BJ (cell line): ENCODE measurements at regions not wholly inside any gene's neighbourhood (a gene's known extent, or its start where the extent isn't known, plus 50 kb on each side); places are given as distances from the start of the nearest gene placed in this dataset.

ENCODE experiments used
- CTCF ChIA-PET: fragments of 350-600 bp; formaldehyde crosslinking; extraction: SDS; loops from one replicate; lab custom pipeline; 2021; ENCODE audit warnings: antibody characterized with exemption, inconsistent platforms; lab: Yijun Ruan, JAX
- POLR2A ChIA-PET: fragments of 300-600 bp; sonication (Branson Sonifier 250); formaldehyde crosslinking; extraction: SDS; loops from one replicate; lab custom pipeline; 2021; ENCODE audit warnings: antibody characterized with exemption; lab: Charles Lee
- DNase-seq: peaks from one replicate; pipeline ENCODE4 v3.0.0-alpha.2; 2011; ENCODE audit warnings: low read depth
- H3K27me3 ChIP-seq: 2 replicates; pipeline ENCODE4 v1.6.0; 2011; ENCODE audit warnings: low read length; ENCODE audit not compliant: control insufficient read depth, insufficient read depth
- H3K36me3 ChIP-seq: 2 replicates; pipeline ENCODE4 v1.5.1; 2011; ENCODE audit warnings: low read length; ENCODE audit not compliant: control insufficient read depth, insufficient read depth
- H3K4me3 ChIP-seq: 2 replicates; pipeline ENCODE4 v1.5.1; 2011; ENCODE audit warnings: low read depth, mild to moderate bottlenecking, control low read depth, low read length
- TF ChIP-seq, protein P1 (sequence below): IDR thresholded peaks from 2 replicates; pipeline ENCODE4 v1.5.1; 2011; ENCODE audit warnings: low read depth, mild to moderate bottlenecking, control low read depth, inconsistent platforms, low read length, moderate library complexity; ENCODE audit not compliant: insufficient read depth

DNA sequence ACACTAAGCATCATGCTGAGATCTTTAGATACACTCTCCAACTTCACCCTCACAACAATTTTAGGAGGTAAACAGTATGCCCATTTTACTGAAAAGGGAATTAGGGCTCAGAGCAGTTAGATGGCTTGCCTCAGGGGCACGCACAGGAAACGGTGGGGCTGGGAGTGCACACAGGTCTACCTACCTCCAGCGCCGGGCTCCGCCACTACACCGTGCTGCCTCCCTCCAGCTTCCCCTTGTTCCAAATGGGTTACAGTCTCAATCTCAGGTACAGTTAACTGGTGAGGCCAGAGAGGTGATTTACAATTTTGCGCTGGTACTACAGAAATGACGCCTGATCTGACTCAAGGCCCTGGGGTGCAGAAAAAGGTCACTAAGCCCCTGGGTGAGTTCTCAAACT, 142.0 kb downstream of the NOC3L start:
- Histone ChIP-seq H3K36me3 (no peaks in the 10 kb centered on the region), H3K4me3 (no peak overlapping the region), H3K27me3 (peaks cover 1% of the 10 kb centered on the region; the same call in 1 of the 2 replicates)
- CTCF ChIA-PET = no interaction called here
- POLR2A ChIA-PET = no interaction called here
- DNase-seq = no peak
- TF ChIP-seq, protein P1, sequence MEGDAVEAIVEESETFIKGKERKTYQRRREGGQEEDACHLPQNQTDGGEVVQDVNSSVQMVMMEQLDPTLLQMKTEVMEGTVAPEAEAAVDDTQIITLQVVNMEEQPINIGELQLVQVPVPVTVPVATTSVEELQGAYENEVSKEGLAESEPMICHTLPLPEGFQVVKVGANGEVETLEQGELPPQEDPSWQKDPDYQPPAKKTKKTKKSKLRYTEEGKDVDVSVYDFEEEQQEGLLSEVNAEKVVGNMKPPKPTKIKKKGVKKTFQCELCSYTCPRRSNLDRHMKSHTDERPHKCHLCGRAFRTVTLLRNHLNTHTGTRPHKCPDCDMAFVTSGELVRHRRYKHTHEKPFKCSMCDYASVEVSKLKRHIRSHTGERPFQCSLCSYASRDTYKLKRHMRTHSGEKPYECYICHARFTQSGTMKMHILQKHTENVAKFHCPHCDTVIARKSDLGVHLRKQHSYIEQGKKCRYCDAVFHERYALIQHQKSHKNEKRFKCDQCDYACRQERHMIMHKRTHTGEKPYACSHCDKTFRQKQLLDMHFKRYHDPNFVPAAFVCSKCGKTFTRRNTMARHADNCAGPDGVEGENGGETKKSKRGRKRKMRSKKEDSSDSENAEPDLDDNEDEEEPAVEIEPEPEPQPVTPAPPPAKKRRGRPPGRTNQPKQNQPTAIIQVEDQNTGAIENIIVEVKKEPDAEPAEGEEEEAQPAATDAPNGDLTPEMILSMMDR = no peak

DNA sequence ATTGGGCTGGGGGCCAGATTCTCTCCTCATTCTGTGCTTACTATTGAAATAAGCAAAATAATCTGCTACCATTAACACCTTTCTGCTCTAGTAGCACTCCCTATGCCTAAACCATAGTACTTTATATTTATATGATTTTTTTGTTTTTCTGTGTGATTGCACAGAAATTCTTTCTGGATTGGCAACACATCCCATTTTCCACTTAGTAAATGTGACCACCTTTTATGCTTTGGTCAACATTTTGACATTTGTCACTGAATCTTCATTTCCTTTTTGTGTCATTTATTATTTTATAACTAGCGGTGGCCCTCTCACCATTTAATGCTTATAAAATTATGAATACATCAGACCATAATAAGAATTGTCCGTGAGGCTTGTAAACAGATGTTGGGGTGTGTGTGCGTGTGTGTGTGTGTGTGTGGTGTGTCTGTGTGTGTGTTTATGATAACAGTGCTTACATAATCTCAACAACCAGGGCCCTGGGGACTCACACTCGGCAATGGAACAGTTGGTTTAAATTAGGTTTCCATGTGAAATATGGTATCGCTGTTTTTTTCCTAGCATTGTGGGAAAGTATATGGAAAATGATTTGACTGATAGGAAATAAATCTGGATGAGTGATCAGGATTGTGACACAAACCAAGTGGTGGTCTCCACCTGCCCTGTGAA, 138.9 kb downstream of the NOC3L start:
- DNase-seq = no peak
- TF ChIP-seq, protein P1 = no peak
- ChIA-PET CTCF (interaction anchor here (0.6 kb wide), 1 partner anchor 171 kb away, joined by 3 read pairs; no protein-coding TSS in a partner anchor), POLR2A (no interaction called here)
- no peak overlapping the region for H3K4me3 ChIP-seq
- no peaks in the 10 kb centered on the region for H3K27me3 ChIP-seq
- H3K36me3 ChIP-seq = no peaks in the 10 kb centered on the region

DNA sequence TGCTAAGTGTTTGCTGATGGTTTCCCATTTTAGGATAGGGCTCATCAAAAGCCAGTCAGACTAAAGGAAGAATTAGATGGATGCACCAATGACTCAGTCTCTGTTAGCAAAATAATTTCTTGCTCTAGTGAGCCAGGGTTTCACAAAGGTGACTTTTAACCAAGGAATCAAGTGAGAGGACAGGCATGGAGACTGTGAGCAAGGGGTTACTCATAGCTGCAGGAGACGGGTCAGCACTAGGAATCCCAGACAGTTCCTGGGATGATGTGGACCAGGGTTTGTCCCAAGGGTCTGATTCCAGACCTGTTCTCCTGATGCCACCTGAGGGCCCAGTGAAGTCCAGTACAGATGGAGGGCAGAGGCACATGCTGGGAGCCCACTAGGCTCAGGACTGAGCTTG, 138.1 kb downstream of the NOC3L start:
- Histone ChIP-seq H3K27me3 (no peaks in the 10 kb centered on the region), H3K36me3 (no peaks in the 10 kb centered on the region), H3K4me3 (no peak overlapping the region)
- DNase-seq = peak; percentile 14
- TF ChIP-seq, protein P1 = no peak
- POLR2A ChIA-PET = no interaction called here
- CTCF ChIA-PET = interaction anchor here (0.9 to 1.5 kb wide), 2 partner anchors 16 to 148 kb away, joined by 3 to 4 read pairs; no protein-coding TSS in a partner anchor

- Histone ChIP-seq H3K4me3 (no peak overlapping the region), H3K36me3 (no peaks in the 10 kb centered on the region), H3K27me3 (no peaks in the 10 kb centered on the region)
- TF ChIP-seq, protein P1 = 0 out of 2 replicates have a peak, but pooled peaks have one; percentile 19
- no peak for DNase-seq
- ChIA-PET POLR2A (no interaction called here), CTCF (interaction anchor here (0.6 to 1.5 kb wide), 3 partner anchors 89 to 309 kb away, joined by 3 to 4 read pairs (median 4); no protein-coding TSS in a partner anchor)
Observed at GRCh38 chr10:94225589-94225988, 137.2 kb downstream of the NOC3L start.

DNA sequence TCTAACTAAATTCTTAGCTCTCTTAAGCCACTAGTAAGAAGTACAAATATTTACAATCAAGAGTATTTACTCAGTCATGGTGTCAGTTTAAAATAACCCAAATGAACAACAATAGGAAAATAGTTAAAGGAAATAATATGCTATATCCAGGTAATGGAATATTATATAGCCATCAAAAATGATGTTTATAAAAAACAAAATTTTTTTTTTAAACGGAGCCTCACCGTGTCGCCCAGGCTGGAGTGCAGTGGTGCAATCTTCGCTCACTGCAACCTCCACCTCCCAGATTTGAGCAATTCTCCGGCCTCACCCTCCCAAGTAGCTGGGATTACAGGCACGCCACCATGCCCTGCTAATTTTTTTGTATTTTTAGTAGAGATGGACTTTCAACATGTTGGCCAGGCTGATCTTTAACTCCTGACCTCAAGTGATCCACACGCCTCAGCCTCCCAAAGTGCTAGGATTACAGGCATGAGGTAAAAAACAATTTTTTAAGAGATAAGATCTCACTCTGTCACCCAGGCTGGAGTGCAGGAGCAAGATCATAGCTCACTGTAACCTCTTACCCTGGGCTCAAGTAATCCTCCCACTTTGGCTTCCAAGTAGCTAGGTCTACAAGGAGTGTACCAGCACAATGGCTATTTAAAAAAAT, 132.5 kb downstream of the NOC3L start:
- Histone ChIP-seq H3K4me3 (no peak overlapping the region), H3K36me3 (no peaks in the 10 kb centered on the region), H3K27me3 (no peaks in the 10 kb centered on the region)
- ChIA-PET POLR2A (no interaction called here), CTCF (interaction anchor here (0.7 kb wide), 1 partner anchor 117 kb away, joined by 3 read pairs; no protein-coding TSS in a partner anchor)
- TF ChIP-seq, protein P1 = no peak
- DNase-seq = no peak
